ENCODE measurements at regions not wholly inside any gene's neighbourhood (a gene's known extent, or its start where the extent isn't known, plus 50 kb on each side); places are given as distances from the start of the nearest gene placed in this dataset.

- TF ChIP-seq CTCF (IDR thresholded peaks at IDR 0.05) (no peak), POLR2A (IDR thresholded peaks at IDR 0.05) (no peak)
Observed at GRCh38 chr6:65852369-65852852, 145.4 kb upstream of the EYS start.
